SK-N-SH (cell line): ENCODE measurements at regions not wholly inside any gene's neighbourhood (a gene's known extent, or its start where the extent isn't known, plus 50 kb on each side); places are given as distances from the start of the nearest gene placed in this dataset.

Experiments used
- CTCF ChIA-PET: fragments of 300-600, 350-600 bp; formaldehyde crosslinking; extraction: SDS; loops from one replicate; lab custom pipeline; 2021; lab: Yijun Ruan, JAX
- POLR2A ChIA-PET: fragments of 350-600 bp; sonication (Branson Sonifier 250); formaldehyde crosslinking; extraction: SDS; loops from one replicate; lab custom pipeline; 2020; ENCODE audit warnings: antibody characterized with exemption, inconsistent platforms; lab: Yijun Ruan, JAX
- DNase-seq: peaks from one replicate; pipeline ENCODE4 v3.0.0; 2012
- H2AFZ ChIP-seq: fragments of 200-600 bp; sonication (generic); 2 replicates; pipeline ENCODE4 v1.8.1; 2016; ENCODE audit warnings: antibody characterized with exemption, mild to moderate bottlenecking, low read depth
- H3F3A ChIP-seq: fragments of 200-600 bp; sonication (generic); replicated peaks from 2 replicates; pipeline ENCODE3; 2016; ENCODE audit warnings: antibody characterized with exemption, mild to moderate bottlenecking; ENCODE audit not compliant: insufficient read depth
- H3K27ac ChIP-seq, 2 experiments: fragments of 200-500 bp in 1 of 2; fragments of 200-600 bp in 1 of 2; sonication (Bioruptor generic) in 1 of 2; sonication (generic), shearing (Covaris generic) in 1 of 2; 2 replicates each; pipeline versions ENCODE4 v1.5.1 to v1.6.1; 2014 to 2016; ENCODE audit warnings: low read depth in 2 of 2, inconsistent platforms in 1 of 2, low read length in 1 of 2, mild to moderate bottlenecking in 1 of 2, mixed read lengths in 1 of 2
- H3K27me3 ChIP-seq: fragments of 200-600 bp; sonication (generic), shearing (Covaris generic); 2 replicates; pipeline ENCODE4 v1.6.1; 2016; ENCODE audit warnings: mixed run types; ENCODE audit not compliant: insufficient read depth
- H3K36me3 ChIP-seq, 2 experiments: fragments of 200-500 bp in 1 of 2; fragments of 200-600 bp in 1 of 2; sonication (Bioruptor generic) in 1 of 2; sonication (generic) in 1 of 2; replicated peaks in 1 of 2; 2 replicates each; pipeline versions ENCODE3 to v1.5.1; 2014 to 2016; ENCODE audit warnings: low read length in 1 of 2, mild to moderate bottlenecking in 1 of 2; ENCODE audit not compliant: insufficient read depth in 2 of 2, control insufficient read depth in 1 of 2
- H3K4me1 ChIP-seq, 2 experiments: fragments of 200-500 bp in 1 of 2; fragments of 200-600 bp in 1 of 2; sonication (Bioruptor generic) in 1 of 2; sonication (generic), shearing (Covaris generic) in 1 of 2; 2 replicates each; pipeline versions ENCODE4 v1.5.1 to v1.6.1; 2014 to 2016; ENCODE audit warnings: low read depth in 1 of 2, low read length in 1 of 2, mixed run types in 1 of 2; ENCODE audit not compliant: insufficient read depth in 2 of 2, control insufficient read depth in 1 of 2
- H3K4me2 ChIP-seq: fragments of 200-600 bp; sonication (generic), shearing (Covaris generic); 2 replicates; pipeline ENCODE4 v1.6.1; 2017; ENCODE audit warnings: mixed run types
- H3K4me3 ChIP-seq, 2 experiments: fragments of 200-500 bp in 1 of 2; fragments of 200-600 bp in 1 of 2; sonication (Bioruptor generic) in 1 of 2; sonication (generic), shearing (Covaris generic) in 1 of 2; 2 replicates each; pipeline versions ENCODE4 v1.5.1 to v1.8.1; 2014 to 2016; ENCODE audit warnings: low read depth in 2 of 2, inconsistent platforms in 1 of 2, low read length in 1 of 2, mild to moderate bottlenecking in 1 of 2, mixed read lengths in 1 of 2, moderate library complexity in 1 of 2
- H3K79me2 ChIP-seq: fragments of 200-600 bp; sonication (generic); 2 replicates; pipeline ENCODE4 v1.8.1; 2017; ENCODE audit warnings: mild to moderate bottlenecking; ENCODE audit not compliant: insufficient read depth
- H3K9ac ChIP-seq: fragments of 200-600 bp; sonication (generic); 2 replicates; pipeline ENCODE4 v1.6.1; 2017; ENCODE audit warnings: mixed run types
- H3K9me2 ChIP-seq: fragments of 200-600 bp; sonication (generic); 2 replicates; pipeline ENCODE4 v1.6.1; 2017; ENCODE audit warnings: mixed run types
- H3K9me3 ChIP-seq: fragments of 200-600 bp; sonication (generic); 2 replicates; pipeline ENCODE4 v1.6.1; 2017; ENCODE audit warnings: mixed run types, mild to moderate bottlenecking, moderate library complexity
- H4K20me1 ChIP-seq: fragments of 200-600 bp; sonication (generic); 2 replicates; pipeline ENCODE4 v1.6.1; 2017; ENCODE audit warnings: mild to moderate bottlenecking, mixed run types; ENCODE audit not compliant: insufficient read depth
- CHD2 ChIP-seq: fragments of 150-350 bp; IDR thresholded peaks from 2 replicates; pipeline ENCODE4 v1.6.1; 2018; ENCODE audit warnings: low read length; ENCODE audit not compliant: partially characterized antibody
- CTCF ChIP-seq: fragments of 200-600 bp; sonication (generic); IDR thresholded peaks from 2 replicates; pipeline ENCODE4 v1.6.1; 2017; ENCODE audit warnings: antibody characterized with exemption, mild to moderate bottlenecking, moderate library complexity
- ELF1 ChIP-seq: IDR thresholded peaks from 2 replicates; pipeline ENCODE4 v1.4.0; 2012
- EP300 ChIP-seq, 2 experiments: IDR thresholded peaks; 2 replicates each; pipeline versions ENCODE4 v1.4.0 to v1.6.1; 2012; ENCODE audit warnings: borderline replicate concordance in 1 of 2, low read depth in 1 of 2, low read length in 1 of 2
- FOSL2 ChIP-seq: IDR thresholded peaks from 2 replicates; pipeline ENCODE4 v1.4.0; 2012; ENCODE audit warnings: low read depth, mild to moderate bottlenecking, moderate library complexity, borderline replicate concordance
- FOXJ3 ChIP-seq: sonication (generic); formaldehyde crosslinking; IDR thresholded peaks from 2 replicates; pipeline ENCODE4 v1.5.1; 2020; ENCODE audit warnings: mild to moderate bottlenecking, missing genetic modification reagents
- JUND ChIP-seq: IDR thresholded peaks from 2 replicates; pipeline ENCODE4 v1.4.0; 2012
- MEF2A ChIP-seq: IDR thresholded peaks from 2 replicates; pipeline ENCODE4 v1.4.0; 2012; ENCODE audit warnings: low read depth, borderline replicate concordance
- MXI1 ChIP-seq: IDR thresholded peaks from 2 replicates; pipeline ENCODE4 v1.6.1; 2012; ENCODE audit warnings: mild to moderate bottlenecking, low read depth, low read length, improper control_type of control experiment
- NRF1 ChIP-seq: IDR thresholded peaks from 2 replicates; pipeline ENCODE4 v1.6.1; 2012; ENCODE audit warnings: low read depth, mild to moderate bottlenecking, low read length
- POLR2AphosphoS5 ChIP-seq: IDR thresholded peaks from 2 replicates; pipeline ENCODE4 v1.6.1; 2012; ENCODE audit warnings: low read depth, low read length
- RFX5 ChIP-seq: IDR thresholded peaks from 2 replicates; pipeline ENCODE4 v1.6.1; 2012; ENCODE audit warnings: mild to moderate bottlenecking, improper control_type of control experiment, low read length
- TAF1 ChIP-seq: IDR thresholded peaks from 2 replicates; pipeline ENCODE4 v1.6.1; 2012; ENCODE audit warnings: low read depth, mild to moderate bottlenecking, low read length, moderate library complexity, borderline replicate concordance
- TCF12 ChIP-seq: IDR thresholded peaks from 2 replicates; pipeline ENCODE4 v1.4.0; 2012
- USF1 ChIP-seq: IDR thresholded peaks from 2 replicates; pipeline ENCODE4 v1.4.0; 2012; ENCODE audit warnings: low read depth, borderline replicate concordance
- USF2 ChIP-seq: fragments of 150-350 bp; IDR thresholded peaks from 2 replicates; pipeline ENCODE4 v1.6.1; 2017; ENCODE audit warnings: antibody characterized with exemption, low read length, low read depth, borderline replicate concordance
- WGBS: methylation state at CpG from one replicate; pipeline ENCODE4 v1.1.6; 2017; ENCODE audit warnings: low lambda C conversion rate; 5-methylcytosine and 5-hydroxymethylcytosine counted together
- TF ChIP-seq, protein P1 (sequence below): fragments of 150-350 bp; IDR thresholded peaks from 2 replicates; pipeline ENCODE4 v1.6.1; 2016; ENCODE audit warnings: mild to moderate bottlenecking, low read depth, low read length
- TF ChIP-seq, protein P2 (sequence below): IDR thresholded peaks from 2 replicates; pipeline ENCODE4 v1.4.0; 2012; ENCODE audit warnings: low read depth, borderline replicate concordance

- Histone ChIP-seq H3K27me3 (no peaks in the 10 kb centered on the region), H3K9ac (no peak overlapping the region), H3K9me2 (no peaks in the 10 kb centered on the region), H3K4me2 (no peak overlapping the region), H3K9me3 (no peaks in the 10 kb centered on the region), H4K20me1 (no peaks in the 10 kb centered on the region), H2AFZ (no peak overlapping the region), H3K79me2 (no peaks in the 10 kb centered on the region), H3K4me1 (no peaks in the 10 kb centered on the region), H3K36me3 (no peaks in the 10 kb centered on the region), H3F3A (no peaks in the 10 kb centered on the region), H3K27ac (no peak overlapping the region), H3K4me3 (no peak overlapping the region)
- POLR2A ChIA-PET: interaction anchor here (1.4 kb wide), 1 partner anchor 10 kb away, joined by 3 read pairs; no protein-coding TSS in a partner anchor
- CTCF ChIA-PET: interaction anchor here (1.3 kb wide), 1 partner anchor 13 kb away, joined by 3 read pairs; no protein-coding TSS in a partner anchor
- no peak for TF ChIP-seq ELF1
- TF ChIP-seq, protein P1, sequence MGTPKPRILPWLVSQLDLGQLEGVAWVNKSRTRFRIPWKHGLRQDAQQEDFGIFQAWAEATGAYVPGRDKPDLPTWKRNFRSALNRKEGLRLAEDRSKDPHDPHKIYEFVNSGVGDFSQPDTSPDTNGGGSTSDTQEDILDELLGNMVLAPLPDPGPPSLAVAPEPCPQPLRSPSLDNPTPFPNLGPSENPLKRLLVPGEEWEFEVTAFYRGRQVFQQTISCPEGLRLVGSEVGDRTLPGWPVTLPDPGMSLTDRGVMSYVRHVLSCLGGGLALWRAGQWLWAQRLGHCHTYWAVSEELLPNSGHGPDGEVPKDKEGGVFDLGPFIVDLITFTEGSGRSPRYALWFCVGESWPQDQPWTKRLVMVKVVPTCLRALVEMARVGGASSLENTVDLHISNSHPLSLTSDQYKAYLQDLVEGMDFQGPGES: no peak
- no peak for TF ChIP-seq FOXJ3
- TF ChIP-seq MXI1: no peak
- no peak for TF ChIP-seq JUND
- TF ChIP-seq CTCF: no peak
- TF ChIP-seq FOSL2: no peak
- TF ChIP-seq, protein P2, sequence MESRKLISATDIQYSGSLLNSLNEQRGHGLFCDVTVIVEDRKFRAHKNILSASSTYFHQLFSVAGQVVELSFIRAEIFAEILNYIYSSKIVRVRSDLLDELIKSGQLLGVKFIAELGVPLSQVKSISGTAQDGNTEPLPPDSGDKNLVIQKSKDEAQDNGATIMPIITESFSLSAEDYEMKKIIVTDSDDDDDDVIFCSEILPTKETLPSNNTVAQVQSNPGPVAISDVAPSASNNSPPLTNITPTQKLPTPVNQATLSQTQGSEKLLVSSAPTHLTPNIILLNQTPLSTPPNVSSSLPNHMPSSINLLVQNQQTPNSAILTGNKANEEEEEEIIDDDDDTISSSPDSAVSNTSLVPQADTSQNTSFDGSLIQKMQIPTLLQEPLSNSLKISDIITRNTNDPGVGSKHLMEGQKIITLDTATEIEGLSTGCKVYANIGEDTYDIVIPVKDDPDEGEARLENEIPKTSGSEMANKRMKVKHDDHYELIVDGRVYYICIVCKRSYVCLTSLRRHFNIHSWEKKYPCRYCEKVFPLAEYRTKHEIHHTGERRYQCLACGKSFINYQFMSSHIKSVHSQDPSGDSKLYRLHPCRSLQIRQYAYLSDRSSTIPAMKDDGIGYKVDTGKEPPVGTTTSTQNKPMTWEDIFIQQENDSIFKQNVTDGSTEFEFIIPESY: no peak
- no peak for TF ChIP-seq NRF1
- TF ChIP-seq EP300 (IDR thresholded peaks at IDR 0.05; ENCODE audit: borderline replicate concordance in 1 of 2, low read depth in 1 of 2, low read length in 1 of 2): no peak
- TF ChIP-seq USF2: no peak
- TF ChIP-seq RFX5: no peak
- no peak for TF ChIP-seq MEF2A
- no peak for DNase-seq
Measured at GRCh38 chr3:18715208-18715607, 290.1 kb upstream of the SATB1 start.

- Histone ChIP-seq H2AFZ (no peak overlapping the region), H3K4me3 (no peak overlapping the region), H3K36me3 (no peaks in the 10 kb centered on the region), H3K4me1 (no peaks in the 10 kb centered on the region), H3K79me2 (no peaks in the 10 kb centered on the region), H3K27me3 (no peaks in the 10 kb centered on the region), H3K4me2 (no peak overlapping the region), H3K9me2 (no peaks in the 10 kb centered on the region), H4K20me1 (no peaks in the 10 kb centered on the region), H3K9me3 (no peaks in the 10 kb centered on the region), H3F3A (no peaks in the 10 kb centered on the region), H3K27ac (no peak overlapping the region), H3K9ac (no peak overlapping the region)
- WGBS: 65% methylated on average over 2 of the region's 2 CpGs
- no peak for DNase-seq
- POLR2A ChIA-PET: no interaction called here
- CTCF ChIA-PET: no interaction called here
- TF ChIP-seq TCF12 (no peak), TAF1 (no peak), POLR2AphosphoS5 (no peak), USF1 (no peak), CHD2 (no peak), FOSL2 (no peak)
- TF ChIP-seq, protein P2: no peak
Measured at GRCh38 chr3:18713577-18713951, 288.4 kb upstream of the SATB1 start.
